Hepatocyte (in vitro differentiated cells): ENCODE measurements at regions not wholly inside any gene's neighbourhood (a gene's known extent, or its start where the extent isn't known, plus 50 kb on each side); places are given as distances from the start of the nearest gene placed in this dataset.

ENCODE experiments used
- EZH2 ChIP-seq: fragments of 200-600 bp; sonication (generic); IDR thresholded peaks from 2 replicates; pipeline ENCODE4 v1.6.1; 2016; ENCODE audit warnings: antibody characterized with exemption, mild to moderate bottlenecking, borderline replicate concordance
- EZH2phosphoT487 ChIP-seq: fragments of 200-600 bp; sonication (generic); IDR thresholded peaks from one replicate; pipeline ENCODE4 v1.6.1; 2018; ENCODE audit warnings: antibody characterized with exemption, mild to moderate bottlenecking, low read depth, moderate library complexity; ENCODE audit not compliant: unreplicated experiment, severe bottlenecking
- TF ChIP-seq, protein P1 (sequence below): fragments of 200-600 bp; sonication (generic); IDR thresholded peaks from 2 replicates; pipeline ENCODE4 v1.5.1; 2016; ENCODE audit warnings: antibody characterized with exemption, mild to moderate bottlenecking; ENCODE audit not compliant: poor library complexity

DNA sequence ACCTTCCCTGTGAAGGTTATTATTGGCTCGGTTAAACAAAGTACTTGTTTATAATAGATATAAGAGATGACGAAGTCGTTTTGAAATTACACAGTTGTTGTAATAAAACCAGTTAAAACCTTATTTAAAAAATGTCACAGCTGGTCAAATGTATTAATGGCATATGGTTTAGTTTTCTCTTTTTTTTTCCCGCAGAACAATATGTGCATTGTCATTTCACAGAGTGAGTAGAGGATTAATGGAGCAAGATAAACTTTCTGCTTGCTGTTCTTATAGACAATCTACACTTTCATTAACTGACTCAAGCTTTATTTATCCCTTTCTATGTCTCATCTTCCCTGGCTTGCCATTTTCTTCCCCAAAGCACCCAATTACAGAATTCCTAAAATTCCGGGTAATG is 404.3 kb upstream of the NPVF start:
- TF ChIP-seq EZH2phosphoT487 (no peak), EZH2 (no peak)
- TF ChIP-seq, protein P1, sequence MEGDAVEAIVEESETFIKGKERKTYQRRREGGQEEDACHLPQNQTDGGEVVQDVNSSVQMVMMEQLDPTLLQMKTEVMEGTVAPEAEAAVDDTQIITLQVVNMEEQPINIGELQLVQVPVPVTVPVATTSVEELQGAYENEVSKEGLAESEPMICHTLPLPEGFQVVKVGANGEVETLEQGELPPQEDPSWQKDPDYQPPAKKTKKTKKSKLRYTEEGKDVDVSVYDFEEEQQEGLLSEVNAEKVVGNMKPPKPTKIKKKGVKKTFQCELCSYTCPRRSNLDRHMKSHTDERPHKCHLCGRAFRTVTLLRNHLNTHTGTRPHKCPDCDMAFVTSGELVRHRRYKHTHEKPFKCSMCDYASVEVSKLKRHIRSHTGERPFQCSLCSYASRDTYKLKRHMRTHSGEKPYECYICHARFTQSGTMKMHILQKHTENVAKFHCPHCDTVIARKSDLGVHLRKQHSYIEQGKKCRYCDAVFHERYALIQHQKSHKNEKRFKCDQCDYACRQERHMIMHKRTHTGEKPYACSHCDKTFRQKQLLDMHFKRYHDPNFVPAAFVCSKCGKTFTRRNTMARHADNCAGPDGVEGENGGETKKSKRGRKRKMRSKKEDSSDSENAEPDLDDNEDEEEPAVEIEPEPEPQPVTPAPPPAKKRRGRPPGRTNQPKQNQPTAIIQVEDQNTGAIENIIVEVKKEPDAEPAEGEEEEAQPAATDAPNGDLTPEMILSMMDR = no peak
